Stimulated activated memory B cell treated with anti-CD40 and anti-IgM and Interleukin-4, amounts not matched to agents 10 μg/mL and 1 μg/mL and 100 μg/mL, for 72 hours (primary cell): ENCODE measurements at regions not wholly inside any gene's neighbourhood (a gene's known extent, or its start where the extent isn't known, plus 50 kb on each side); places are given as distances from the start of the nearest gene placed in this dataset.
A peak's percentile ranks its signal among the peaks of the same experiment; 100 is the strongest.

ENCODE experiments used
- ATAC-seq: fragments of 150-1000 bp; cut with Tn5 transposase; 2 replicates; pipeline ENCODE4 v1.10.0; 2021
- H3K27ac Mint-ChIP-seq: one replicate; pipeline ENCODE4 v1.8.0; 2022; ENCODE audit warnings: mild to moderate bottlenecking, mixed read lengths
- H3K27me3 Mint-ChIP-seq: one replicate; pipeline ENCODE4 v1.8.0; 2022; ENCODE audit warnings: mixed read lengths
- H3K36me3 Mint-ChIP-seq: one replicate; pipeline ENCODE4 v1.8.0; 2022; ENCODE audit warnings: mixed read lengths
- H3K4me1 Mint-ChIP-seq: one replicate; pipeline ENCODE4 v1.8.0; 2022; ENCODE audit warnings: mixed read lengths
- H3K4me3 Mint-ChIP-seq: one replicate; pipeline ENCODE4 v1.8.0; 2022; ENCODE audit warnings: mild to moderate bottlenecking, moderate library complexity, mixed read lengths
- H3K9me3 Mint-ChIP-seq: one replicate; pipeline ENCODE4 v1.8.0; 2022; ENCODE audit warnings: mixed read lengths

DNA sequence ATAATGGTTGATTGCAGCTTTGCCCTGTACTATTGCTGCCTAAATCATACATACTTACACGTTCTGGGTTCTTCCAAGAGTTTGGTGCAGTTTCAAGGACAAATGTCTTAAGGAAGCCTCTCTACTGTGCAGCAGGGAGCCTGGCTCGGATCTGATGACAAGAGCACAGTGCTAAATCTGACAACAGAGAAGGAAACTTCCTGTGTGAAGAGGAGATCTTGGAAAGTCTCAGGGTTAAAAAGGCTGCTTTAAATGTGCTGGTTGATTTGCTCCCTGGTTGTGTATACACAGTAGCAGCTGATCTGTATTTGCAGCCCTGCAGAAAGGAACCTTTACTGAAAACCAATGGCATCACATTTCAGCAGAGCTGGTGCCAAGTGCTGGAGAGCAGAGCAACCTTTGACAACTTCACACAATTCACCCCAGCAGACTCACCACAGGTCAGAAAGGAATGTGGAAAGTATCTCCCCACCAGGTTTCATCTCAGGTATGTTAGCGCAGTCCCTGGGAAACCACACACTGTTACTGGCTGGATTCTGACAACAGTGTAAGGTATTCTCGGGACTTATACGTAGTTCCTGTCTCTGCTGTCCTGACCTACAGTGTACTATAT is 355.0 kb upstream of the ESRRG start:
- Mint-ChIP-seq H3K27me3 (no peaks in the 10 kb centered on the region), H3K9me3 (peaks cover 4% of the 10 kb centered on the region), H3K4me1 (no peaks in the 10 kb centered on the region), H3K36me3 (no peaks in the 10 kb centered on the region), H3K4me3 (no peak overlapping the region), H3K27ac (no peak overlapping the region)
- peak; percentile 11 for ATAC-seq

DNA sequence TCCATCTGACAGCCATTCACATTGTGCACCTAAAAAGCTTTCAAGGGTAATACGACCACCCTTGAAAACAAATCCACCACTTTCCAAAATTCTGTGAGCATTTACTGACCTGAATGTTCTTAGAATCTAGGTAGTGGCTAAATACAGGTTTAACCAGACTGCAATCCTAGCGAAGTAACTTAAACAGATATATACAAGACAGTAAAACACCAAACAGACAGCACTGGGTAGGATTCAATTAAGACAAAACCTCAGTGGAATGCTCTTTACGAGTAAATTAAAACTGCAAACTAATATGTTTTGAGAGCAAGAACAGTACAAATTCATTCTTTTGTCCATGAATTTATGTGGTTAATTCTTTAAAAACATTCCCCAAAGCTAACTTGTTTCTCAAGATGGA is 354.2 kb upstream of the ESRRG start:
- Mint-ChIP-seq H3K27me3 (no peaks in the 10 kb centered on the region), H3K4me1 (no peaks in the 10 kb centered on the region), H3K36me3 (no peaks in the 10 kb centered on the region), H3K4me3 (no peak overlapping the region), H3K27ac (no peak overlapping the region), H3K9me3 (peaks cover under 1% of the 10 kb centered on the region)
- no peak for ATAC-seq

DNA sequence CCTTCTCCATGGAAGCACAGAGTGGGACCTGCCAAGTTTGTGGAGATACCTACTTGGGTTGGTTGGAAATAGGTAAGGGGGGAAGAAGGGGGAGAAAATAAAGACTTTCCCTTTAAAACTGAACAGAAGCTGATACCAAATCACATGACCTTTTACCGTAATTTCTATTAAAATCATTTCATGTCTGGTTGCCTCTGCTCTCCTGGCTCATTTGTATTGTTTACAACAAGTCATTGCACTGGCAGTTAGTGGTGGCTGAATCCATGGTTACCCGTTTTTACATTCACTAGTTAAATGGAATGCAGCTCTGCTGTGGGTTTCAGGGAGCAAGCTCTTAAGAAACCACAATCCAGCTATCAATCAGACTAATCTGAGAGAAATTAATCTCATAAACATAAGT is 353.7 kb upstream of the ESRRG start:
- no peak overlapping the region for H3K27ac Mint-ChIP-seq
- H3K36me3 Mint-ChIP-seq: no peaks in the 10 kb centered on the region
- ATAC-seq: no peak
- no peaks in the 10 kb centered on the region for H3K27me3 Mint-ChIP-seq
- no peaks in the 10 kb centered on the region for H3K4me1 Mint-ChIP-seq
- no peaks in the 10 kb centered on the region for H3K9me3 Mint-ChIP-seq
- H3K4me3 Mint-ChIP-seq: no peak overlapping the region

- no peaks in the 10 kb centered on the region for H3K4me1 Mint-ChIP-seq
- no peak for ATAC-seq
- no peak overlapping the region for H3K27ac Mint-ChIP-seq
- H3K36me3 Mint-ChIP-seq: no peaks in the 10 kb centered on the region
- H3K27me3 Mint-ChIP-seq: no peaks in the 10 kb centered on the region
- H3K9me3 Mint-ChIP-seq: peaks cover 3% of the 10 kb centered on the region
- no peak overlapping the region for H3K4me3 Mint-ChIP-seq
Measured at GRCh38 chr1:217072926-217073325, 349.7 kb upstream of the ESRRG start.

DNA sequence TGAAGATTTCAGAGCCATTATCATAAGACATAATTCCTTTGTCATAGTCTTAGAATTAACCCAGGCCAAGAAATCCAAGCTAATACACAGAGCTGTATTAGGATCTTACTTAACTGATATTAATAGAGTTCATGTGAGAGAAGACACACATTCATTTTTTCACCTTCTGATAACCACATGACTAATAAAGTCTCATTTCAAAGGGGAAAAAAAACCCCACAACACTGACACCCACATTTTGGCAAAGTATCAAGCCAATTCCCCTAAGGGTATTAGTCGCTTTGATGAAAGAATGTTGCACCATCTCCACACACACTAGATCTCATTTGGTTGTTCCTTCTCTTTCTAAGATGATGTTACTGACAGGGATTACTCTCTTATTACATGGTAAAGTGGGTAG is 344.4 kb upstream of the ESRRG start:
- Mint-ChIP-seq H3K36me3 (no peaks in the 10 kb centered on the region), H3K4me3 (no peak overlapping the region), H3K4me1 (no peaks in the 10 kb centered on the region), H3K27me3 (no peaks in the 10 kb centered on the region), H3K27ac (no peak overlapping the region), H3K9me3 (peaks cover 3% of the 10 kb centered on the region)
- ATAC-seq: no peak

- no peak overlapping the region for H3K27ac Mint-ChIP-seq
- H3K27me3 Mint-ChIP-seq: no peaks in the 10 kb centered on the region
- H3K9me3 Mint-ChIP-seq: peaks cover 3% of the 10 kb centered on the region
- H3K4me3 Mint-ChIP-seq: no peak overlapping the region
- ATAC-seq: no peak
- H3K4me1 Mint-ChIP-seq: no peaks in the 10 kb centered on the region
- no peaks in the 10 kb centered on the region for H3K36me3 Mint-ChIP-seq
Measured at GRCh38 chr1:217066794-217067193, 343.6 kb upstream of the ESRRG start.

GRCh38 chr1:217063172-217063908 is 340.1 kb upstream of the ESRRG start:
- H3K36me3 Mint-ChIP-seq: no peaks in the 10 kb centered on the region
- H3K9me3 Mint-ChIP-seq: no peaks in the 10 kb centered on the region
- no peak for ATAC-seq
- no peak overlapping the region for H3K27ac Mint-ChIP-seq
- no peaks in the 10 kb centered on the region for H3K4me1 Mint-ChIP-seq
- no peaks in the 10 kb centered on the region for H3K27me3 Mint-ChIP-seq
- no peak overlapping the region for H3K4me3 Mint-ChIP-seq

- ATAC-seq: no peak
- H3K4me1 Mint-ChIP-seq: no peaks in the 10 kb centered on the region
- no peaks in the 10 kb centered on the region for H3K36me3 Mint-ChIP-seq
- no peak overlapping the region for H3K27ac Mint-ChIP-seq
- H3K4me3 Mint-ChIP-seq: no peak overlapping the region
- H3K9me3 Mint-ChIP-seq: peaks cover 3% of the 10 kb centered on the region
- no peaks in the 10 kb centered on the region for H3K27me3 Mint-ChIP-seq
Measured at GRCh38 chr1:217062586-217062985, 339.4 kb upstream of the ESRRG start.

DNA sequence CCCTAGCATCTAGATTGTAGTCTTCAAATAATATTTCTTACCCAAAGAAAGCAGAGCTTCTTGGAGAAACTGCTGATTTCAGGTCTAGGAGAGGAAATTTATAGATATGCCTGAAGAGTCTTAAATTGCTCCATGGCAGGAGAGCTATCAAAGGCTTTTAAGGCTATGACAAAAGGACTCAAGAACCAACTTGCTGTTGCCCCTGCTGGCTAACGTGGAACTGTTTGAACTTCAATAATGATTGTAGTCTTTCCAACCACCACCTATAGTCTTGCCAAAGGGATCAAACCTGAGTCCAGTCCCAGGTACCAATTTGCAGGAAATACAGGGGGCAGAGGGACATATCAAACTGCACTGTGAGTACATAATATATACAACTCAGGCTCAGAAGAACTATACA is 336.2 kb upstream of the ESRRG start:
- H3K27ac Mint-ChIP-seq: no peak overlapping the region
- no peaks in the 10 kb centered on the region for H3K4me1 Mint-ChIP-seq
- H3K9me3 Mint-ChIP-seq: peaks cover 3% of the 10 kb centered on the region
- H3K36me3 Mint-ChIP-seq: no peaks in the 10 kb centered on the region
- no peaks in the 10 kb centered on the region for H3K27me3 Mint-ChIP-seq
- H3K4me3 Mint-ChIP-seq: no peak overlapping the region
- no peak for ATAC-seq

DNA sequence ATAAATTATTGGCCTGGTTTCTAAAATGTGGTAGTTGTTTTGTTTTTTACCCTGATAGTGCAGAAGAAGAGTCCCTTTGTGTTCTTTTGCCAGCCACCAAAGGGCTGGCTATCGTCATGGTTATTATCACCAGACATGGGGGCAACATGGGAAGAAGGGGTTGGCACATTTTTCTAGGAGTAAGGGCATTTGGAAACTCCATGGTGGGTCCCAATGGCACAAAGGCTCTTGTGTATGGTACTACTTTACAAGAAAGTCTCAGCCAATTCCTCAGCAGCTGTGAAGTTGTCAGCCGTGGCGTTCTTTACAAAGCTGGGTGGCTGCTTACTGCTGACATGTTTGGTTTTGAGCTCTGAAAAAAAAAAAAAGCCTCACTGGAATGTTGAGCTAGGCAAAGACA is 330.4 kb upstream of the ESRRG start:
- ATAC-seq: no peak
- Mint-ChIP-seq H3K9me3 (peaks cover 3% of the 10 kb centered on the region), H3K36me3 (no peaks in the 10 kb centered on the region), H3K4me1 (no peaks in the 10 kb centered on the region), H3K27me3 (no peaks in the 10 kb centered on the region), H3K4me3 (no peak overlapping the region), H3K27ac (no peak overlapping the region)

GRCh38 chr1:217052626-217053025 is 329.4 kb upstream of the ESRRG start:
- Mint-ChIP-seq H3K36me3 (no peaks in the 10 kb centered on the region), H3K27me3 (no peaks in the 10 kb centered on the region), H3K4me1 (no peaks in the 10 kb centered on the region), H3K27ac (no peak overlapping the region), H3K9me3 (peaks cover 5% of the 10 kb centered on the region), H3K4me3 (no peak overlapping the region)
- ATAC-seq: no peak

- Mint-ChIP-seq H3K27me3 (no peaks in the 10 kb centered on the region), H3K4me1 (no peaks in the 10 kb centered on the region), H3K9me3 (peaks cover 5% of the 10 kb centered on the region), H3K36me3 (no peaks in the 10 kb centered on the region), H3K27ac (no peak overlapping the region), H3K4me3 (no peak overlapping the region)
- no peak for ATAC-seq
Measured at GRCh38 chr1:217052196-217052595, 329.0 kb upstream of the ESRRG start.

- ATAC-seq: no peak
- peaks cover 5% of the 10 kb centered on the region for H3K9me3 Mint-ChIP-seq
- no peak overlapping the region for H3K4me3 Mint-ChIP-seq
- no peak overlapping the region for H3K27ac Mint-ChIP-seq
- no peaks in the 10 kb centered on the region for H3K4me1 Mint-ChIP-seq
- H3K27me3 Mint-ChIP-seq: no peaks in the 10 kb centered on the region
- H3K36me3 Mint-ChIP-seq: no peaks in the 10 kb centered on the region
Measured at GRCh38 chr1:217049721-217050120, 326.5 kb upstream of the ESRRG start.

- ATAC-seq: no peak
- H3K36me3 Mint-ChIP-seq: no peaks in the 10 kb centered on the region
- no peak overlapping the region for H3K27ac Mint-ChIP-seq
- no peaks in the 10 kb centered on the region for H3K27me3 Mint-ChIP-seq
- no peak overlapping the region for H3K4me3 Mint-ChIP-seq
- peaks cover 5% of the 10 kb centered on the region for H3K9me3 Mint-ChIP-seq
- no peaks in the 10 kb centered on the region for H3K4me1 Mint-ChIP-seq
Measured at GRCh38 chr1:217049081-217049480, 325.9 kb upstream of the ESRRG start.

GRCh38 chr1:217048104-217048707 is 325.0 kb upstream of the ESRRG start:
- Mint-ChIP-seq H3K27ac (no peak overlapping the region), H3K9me3 (peaks cover 5% of the 10 kb centered on the region), H3K4me1 (no peaks in the 10 kb centered on the region), H3K27me3 (no peaks in the 10 kb centered on the region), H3K4me3 (no peak overlapping the region), H3K36me3 (no peaks in the 10 kb centered on the region)
- ATAC-seq: no peak
